ENCODE measurements at regions not wholly inside any gene's neighbourhood (a gene's known extent, or its start where the extent isn't known, plus 50 kb on each side); places are given as distances from the start of the nearest gene placed in this dataset.

DNA sequence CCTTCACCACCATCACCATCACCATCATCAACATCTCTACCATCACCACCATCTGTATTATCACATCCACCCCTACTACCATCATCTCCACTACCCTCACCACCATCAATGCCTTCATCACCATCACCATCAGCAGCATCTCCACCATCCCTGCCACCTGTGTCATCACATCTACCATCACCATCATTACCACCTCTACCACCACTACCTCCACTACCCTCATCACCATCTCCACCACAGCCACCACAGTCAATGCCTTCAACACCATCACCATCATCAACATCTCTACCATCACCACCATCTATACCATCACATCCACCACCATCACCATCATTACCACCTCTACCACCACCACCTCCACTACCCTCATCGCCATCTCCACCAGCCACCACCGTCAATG, 196.7 kb downstream of the SHQ1 start:
- TF ChIP-seq, protein P1, sequence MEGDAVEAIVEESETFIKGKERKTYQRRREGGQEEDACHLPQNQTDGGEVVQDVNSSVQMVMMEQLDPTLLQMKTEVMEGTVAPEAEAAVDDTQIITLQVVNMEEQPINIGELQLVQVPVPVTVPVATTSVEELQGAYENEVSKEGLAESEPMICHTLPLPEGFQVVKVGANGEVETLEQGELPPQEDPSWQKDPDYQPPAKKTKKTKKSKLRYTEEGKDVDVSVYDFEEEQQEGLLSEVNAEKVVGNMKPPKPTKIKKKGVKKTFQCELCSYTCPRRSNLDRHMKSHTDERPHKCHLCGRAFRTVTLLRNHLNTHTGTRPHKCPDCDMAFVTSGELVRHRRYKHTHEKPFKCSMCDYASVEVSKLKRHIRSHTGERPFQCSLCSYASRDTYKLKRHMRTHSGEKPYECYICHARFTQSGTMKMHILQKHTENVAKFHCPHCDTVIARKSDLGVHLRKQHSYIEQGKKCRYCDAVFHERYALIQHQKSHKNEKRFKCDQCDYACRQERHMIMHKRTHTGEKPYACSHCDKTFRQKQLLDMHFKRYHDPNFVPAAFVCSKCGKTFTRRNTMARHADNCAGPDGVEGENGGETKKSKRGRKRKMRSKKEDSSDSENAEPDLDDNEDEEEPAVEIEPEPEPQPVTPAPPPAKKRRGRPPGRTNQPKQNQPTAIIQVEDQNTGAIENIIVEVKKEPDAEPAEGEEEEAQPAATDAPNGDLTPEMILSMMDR (IDR thresholded peaks at IDR 0.05; ENCODE audit: low read length), result no peak
- TF ChIP-seq EZH2 (optimal IDR thresholded peaks at IDR 0.05; ENCODE audit: low read depth, low read length), result no peak
